OCI-LY1 (cell line): ENCODE measurements at regions not wholly inside any gene's neighbourhood (a gene's known extent, or its start where the extent isn't known, plus 50 kb on each side); places are given as distances from the start of the nearest gene placed in this dataset.

Experiments used
- H2AFZ ChIP-seq: fragments of 200-600 bp; sonication (generic), shearing (Covaris generic); 2 replicates; pipeline ENCODE4 v1.6.0; 2014; ENCODE audit warnings: antibody characterized with exemption, mild to moderate bottlenecking, low read length
- H3F3A ChIP-seq: fragments of 200-600 bp; sonication (generic), shearing (Covaris generic); 2 replicates; pipeline ENCODE4 v1.6.0; 2014; ENCODE audit warnings: mild to moderate bottlenecking, antibody characterized with exemption, low read length, moderate library complexity; ENCODE audit not compliant: insufficient read depth
- H3K27ac ChIP-seq: fragments of 200-600 bp; sonication (generic); 2 replicates; pipeline ENCODE4 v1.5.1; 2014; ENCODE audit warnings: low read length, mixed run types, mild to moderate bottlenecking, low read depth; ENCODE audit not compliant: poor library complexity, severe bottlenecking
- H3K27me3 ChIP-seq: fragments of 200-600 bp; sonication (generic); 2 replicates; pipeline ENCODE4 v1.6.0; 2014; ENCODE audit warnings: antibody characterized with exemption, mild to moderate bottlenecking, low read length, moderate library complexity; ENCODE audit not compliant: insufficient read depth
- H3K36me3 ChIP-seq: fragments of 200-600 bp; sonication (generic); 2 replicates; pipeline ENCODE4 v1.6.1; 2014; ENCODE audit warnings: mild to moderate bottlenecking, antibody characterized with exemption, low read length, moderate library complexity, mixed read lengths; ENCODE audit not compliant: insufficient read depth
- H3K4me1 ChIP-seq: fragments of 200-600 bp; sonication (generic); 2 replicates; pipeline ENCODE4 v1.5.1; 2014; ENCODE audit warnings: mild to moderate bottlenecking, low read length, moderate library complexity; ENCODE audit not compliant: insufficient read depth, severe bottlenecking
- H3K4me2 ChIP-seq: fragments of 200-600 bp; sonication (generic), shearing (Covaris generic); 2 replicates; pipeline ENCODE4 v1.6.1; 2014; ENCODE audit warnings: low read length
- H3K4me3 ChIP-seq: fragments of 200-600 bp; sonication (generic); 2 replicates; pipeline ENCODE4 v1.5.1; 2014; ENCODE audit warnings: low read length, low read depth, mild to moderate bottlenecking, mixed read lengths; ENCODE audit not compliant: poor library complexity, severe bottlenecking
- H3K79me2 ChIP-seq: fragments of 200-600 bp; shearing (Covaris generic); 2 replicates; pipeline ENCODE4 v1.6.1; 2016; ENCODE audit warnings: mixed run types, low read length, mixed read lengths; ENCODE audit not compliant: insufficient read depth
- H3K9ac ChIP-seq: fragments of 200-600 bp; sonication (generic), shearing (Covaris generic); 2 replicates; pipeline ENCODE4 v1.6.1; 2014; ENCODE audit warnings: mild to moderate bottlenecking, low read length, mixed read lengths
- H3K9me2 ChIP-seq: fragments of 200-600 bp; sonication (generic), shearing (Covaris generic); 2 replicates; pipeline ENCODE4 v1.6.1; 2014; ENCODE audit warnings: low read depth, mild to moderate bottlenecking, low read length, mixed read lengths
- H3K9me3 ChIP-seq: fragments of 200-600 bp; shearing (Covaris generic); 2 replicates; pipeline ENCODE4 v1.6.1; 2014; ENCODE audit warnings: low read length, mixed read lengths
- H4K20me1 ChIP-seq: fragments of 200-600 bp; sonication (generic), shearing (Covaris generic); 2 replicates; pipeline ENCODE4 v1.6.0; 2016; ENCODE audit warnings: mild to moderate bottlenecking, low read length; ENCODE audit not compliant: insufficient read depth
- CTCF ChIP-seq: fragments of 200-600 bp; sonication (generic), shearing (Covaris generic); IDR thresholded peaks from 2 replicates; pipeline ENCODE4 v1.5.1; 2017; ENCODE audit warnings: mild to moderate bottlenecking, antibody characterized with exemption, low read length, moderate library complexity, mixed read lengths
- EZH2 ChIP-seq: fragments of 200-600 bp; sonication (generic), shearing (Covaris generic); IDR thresholded peaks from 2 replicates; pipeline ENCODE4 v1.8.0; 2017; ENCODE audit warnings: borderline replicate concordance, mixed run types, mild to moderate bottlenecking, antibody characterized with exemption, low read length, moderate library complexity, mixed read lengths

GRCh38 chr18:57890266-57890665 lies 87.2 kb upstream of the ATP8B1 start:
- H3K27ac ChIP-seq = no peak overlapping the region
- H3K4me1 ChIP-seq = no peaks in the 10 kb centered on the region
- H4K20me1 ChIP-seq = no peaks in the 10 kb centered on the region
- no peaks in the 10 kb centered on the region for H3K36me3 ChIP-seq
- H3K27me3 ChIP-seq = no peaks in the 10 kb centered on the region
- no peaks in the 10 kb centered on the region for H3K9me2 ChIP-seq
- H3K79me2 ChIP-seq = no peaks in the 10 kb centered on the region
- H3K9ac ChIP-seq = no peak overlapping the region
- no peaks in the 10 kb centered on the region for H3F3A ChIP-seq
- no peak overlapping the region for H2AFZ ChIP-seq
- H3K9me3 ChIP-seq = peaks cover 9% of the 10 kb centered on the region; the same call in 1 of the 2 replicates
- no peak for TF ChIP-seq EZH2
- no peak for TF ChIP-seq CTCF
- H3K4me2 ChIP-seq = no peak overlapping the region
- no peak overlapping the region for H3K4me3 ChIP-seq

- no peaks in the 10 kb centered on the region for H3K9me2 ChIP-seq
- H3K36me3 ChIP-seq = no peaks in the 10 kb centered on the region
- peaks cover 9% of the 10 kb centered on the region; the same call in 1 of the 2 replicates for H3K9me3 ChIP-seq
- H3F3A ChIP-seq = no peaks in the 10 kb centered on the region
- no peaks in the 10 kb centered on the region for H3K4me1 ChIP-seq
- no peaks in the 10 kb centered on the region for H4K20me1 ChIP-seq
- H3K4me3 ChIP-seq = no peak overlapping the region
- TF ChIP-seq CTCF = no peak
- no peak for TF ChIP-seq EZH2
- H3K4me2 ChIP-seq = no peak overlapping the region
- no peaks in the 10 kb centered on the region for H3K79me2 ChIP-seq
- no peak overlapping the region for H3K9ac ChIP-seq
- no peak overlapping the region for H3K27ac ChIP-seq
- H2AFZ ChIP-seq = no peak overlapping the region
- H3K27me3 ChIP-seq = no peaks in the 10 kb centered on the region
Measured at GRCh38 chr18:57889841-57890240, 86.7 kb upstream of the ATP8B1 start.

GRCh38 chr18:57887543-57888383 lies 84.6 kb upstream of the ATP8B1 start:
- H3K27ac ChIP-seq = no peak overlapping the region
- peaks cover 9% of the 10 kb centered on the region; the same call in 1 of the 2 replicates for H3K9me3 ChIP-seq
- H3K79me2 ChIP-seq = no peaks in the 10 kb centered on the region
- no peaks in the 10 kb centered on the region for H3K36me3 ChIP-seq
- no peak for TF ChIP-seq EZH2
- no peak for TF ChIP-seq CTCF
- H3K4me3 ChIP-seq = no peak overlapping the region
- no peaks in the 10 kb centered on the region for H3K4me1 ChIP-seq
- no peaks in the 10 kb centered on the region for H3K9me2 ChIP-seq
- no peaks in the 10 kb centered on the region for H3F3A ChIP-seq
- H3K4me2 ChIP-seq = no peak overlapping the region
- no peak overlapping the region for H2AFZ ChIP-seq
- H3K9ac ChIP-seq = no peak overlapping the region
- no peaks in the 10 kb centered on the region for H3K27me3 ChIP-seq
- H4K20me1 ChIP-seq = no peaks in the 10 kb centered on the region
